D721Med (cell line): ENCODE measurements at regions not wholly inside any gene's neighbourhood (a gene's known extent, or its start where the extent isn't known, plus 50 kb on each side); places are given as distances from the start of the nearest gene placed in this dataset.

Experiments
- DNase-seq: peaks from one replicate; pipeline ENCODE4 v3.0.0; 2011; ENCODE audit warnings: low spot score; ENCODE audit not compliant: insufficient read length
- FAIRE-seq: peaks from 2 replicates; lab custom pipeline; 2011; peaks lifted over from hg19 to GRCh38; lab: Jason Lieb, UNC
- TF ChIP-seq, protein P1 (sequence below): IDR thresholded peaks from 2 replicates; pipeline ENCODE4 v1.5.1; 2012; ENCODE audit warnings: mild to moderate bottlenecking, control low read depth; ENCODE audit not compliant: insufficient read depth; ENCODE audit errors: missing control alignments

GRCh38 chr3:73848173-73848906 lies 223.6 kb upstream of the PDZRN3 start:
- DNase-seq (no peak), FAIRE-seq (no peak)
- TF ChIP-seq, protein P1, sequence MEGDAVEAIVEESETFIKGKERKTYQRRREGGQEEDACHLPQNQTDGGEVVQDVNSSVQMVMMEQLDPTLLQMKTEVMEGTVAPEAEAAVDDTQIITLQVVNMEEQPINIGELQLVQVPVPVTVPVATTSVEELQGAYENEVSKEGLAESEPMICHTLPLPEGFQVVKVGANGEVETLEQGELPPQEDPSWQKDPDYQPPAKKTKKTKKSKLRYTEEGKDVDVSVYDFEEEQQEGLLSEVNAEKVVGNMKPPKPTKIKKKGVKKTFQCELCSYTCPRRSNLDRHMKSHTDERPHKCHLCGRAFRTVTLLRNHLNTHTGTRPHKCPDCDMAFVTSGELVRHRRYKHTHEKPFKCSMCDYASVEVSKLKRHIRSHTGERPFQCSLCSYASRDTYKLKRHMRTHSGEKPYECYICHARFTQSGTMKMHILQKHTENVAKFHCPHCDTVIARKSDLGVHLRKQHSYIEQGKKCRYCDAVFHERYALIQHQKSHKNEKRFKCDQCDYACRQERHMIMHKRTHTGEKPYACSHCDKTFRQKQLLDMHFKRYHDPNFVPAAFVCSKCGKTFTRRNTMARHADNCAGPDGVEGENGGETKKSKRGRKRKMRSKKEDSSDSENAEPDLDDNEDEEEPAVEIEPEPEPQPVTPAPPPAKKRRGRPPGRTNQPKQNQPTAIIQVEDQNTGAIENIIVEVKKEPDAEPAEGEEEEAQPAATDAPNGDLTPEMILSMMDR, result peak; percentile 70

- TF ChIP-seq, protein P1, result no peak
- peak; percentile 93 for FAIRE-seq
These were observed 222.2 kb upstream of the PDZRN3 start for GRCh38 chr3:73846951-73847350.

DNA sequence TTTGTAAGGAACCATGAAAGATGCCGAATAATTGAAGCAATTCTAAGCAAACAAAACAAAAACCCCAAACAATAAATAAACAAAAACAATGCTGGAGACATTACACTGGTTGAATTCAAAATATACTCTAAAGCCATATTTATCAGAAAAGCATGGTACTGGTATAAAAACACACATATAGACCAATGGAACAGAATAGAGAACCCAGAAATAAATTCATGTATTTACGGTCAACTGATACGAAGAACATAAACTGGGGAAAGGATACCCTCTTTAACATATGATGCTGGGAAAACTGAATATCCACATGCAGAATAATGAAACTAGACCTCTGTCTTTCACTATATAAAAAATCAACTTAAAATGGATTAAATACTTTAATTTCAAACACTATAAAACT lies 214.3 kb upstream of the PDZRN3 start:
- no peak for DNase-seq
- FAIRE-seq, result no peak
- TF ChIP-seq, protein P1, result no peak

More at GRCh38 chr3:73846951-73847350, 222.2 kb upstream of the PDZRN3 start:
- DNase-seq, result no peak

DNA sequence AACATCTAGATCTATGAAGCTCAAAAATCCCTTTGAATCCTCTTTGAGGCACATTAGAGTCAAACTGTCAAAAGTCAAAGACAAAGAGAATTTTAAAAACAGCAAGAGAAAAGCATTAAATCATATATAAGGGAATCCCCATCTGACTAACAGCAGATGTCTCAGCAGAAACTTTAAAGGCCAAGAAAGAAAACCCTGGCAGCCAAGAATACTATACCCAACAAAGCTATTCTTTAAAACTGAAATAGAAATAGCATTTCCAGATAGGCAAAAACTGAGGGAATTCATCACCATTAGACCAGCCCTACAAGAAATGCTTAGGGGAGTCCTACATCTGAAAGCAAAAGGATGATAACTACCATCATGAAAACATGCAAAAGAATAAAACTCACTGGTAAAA lies 211.2 kb upstream of the PDZRN3 start:
- FAIRE-seq, result no peak
- DNase-seq, result no peak
- TF ChIP-seq, protein P1, result no peak

DNA sequence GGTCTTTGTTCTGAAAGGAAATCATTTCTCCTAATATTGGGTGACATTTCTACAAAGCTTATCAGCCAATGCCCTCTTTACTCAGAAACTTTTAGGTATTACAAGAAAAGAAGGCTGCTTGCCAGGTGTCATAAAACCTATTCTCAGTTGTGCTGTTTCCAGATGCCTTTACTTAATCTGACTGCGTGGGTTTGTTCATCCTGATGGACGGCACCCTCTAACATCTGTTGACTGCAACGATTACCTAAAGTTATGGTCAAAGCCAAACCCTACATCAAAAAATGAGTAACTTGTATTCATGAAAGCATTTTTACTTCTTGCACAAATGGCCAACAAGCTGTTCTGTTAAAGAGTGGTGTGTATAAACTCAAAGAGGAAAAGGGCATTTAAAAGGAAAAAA lies 207.7 kb upstream of the PDZRN3 start:
- no peak for DNase-seq
- no peak for FAIRE-seq
- TF ChIP-seq, protein P1, result no peak

DNA sequence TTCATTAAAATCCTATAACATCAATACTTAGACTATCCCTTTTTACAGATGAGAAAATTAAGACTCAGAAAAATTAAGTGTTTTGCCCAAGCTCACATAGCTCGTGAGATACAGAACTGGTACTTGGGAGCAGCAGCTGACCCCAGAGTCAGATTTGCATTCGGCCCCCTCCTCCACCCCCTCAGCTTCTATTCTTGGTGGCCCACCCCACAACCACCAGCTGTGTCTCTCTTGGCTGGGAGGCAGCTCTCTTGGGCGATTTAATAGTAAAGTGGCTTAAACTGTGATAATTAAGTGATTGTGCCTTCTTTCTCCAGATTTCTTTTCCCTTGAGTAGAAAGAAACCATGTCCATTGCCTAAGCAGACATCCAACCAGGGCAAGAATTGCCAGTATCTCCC lies 203.6 kb upstream of the PDZRN3 start:
- FAIRE-seq (no peak), DNase-seq (no peak)
- TF ChIP-seq, protein P1, result no peak

GRCh38 chr3:73827725-73828211 lies 203.0 kb upstream of the PDZRN3 start:
- TF ChIP-seq, protein P1, result no peak
- FAIRE-seq (no peak), DNase-seq (no peak)
